ENCODE measurements at regions not wholly inside any gene's neighbourhood (a gene's known extent, or its start where the extent isn't known, plus 50 kb on each side); places are given as distances from the start of the nearest gene placed in this dataset.

- intact Hi-C loops (cut with DNase I, micrococcal nuclease), result no loop called here
- TF ChIP-seq, protein P1, sequence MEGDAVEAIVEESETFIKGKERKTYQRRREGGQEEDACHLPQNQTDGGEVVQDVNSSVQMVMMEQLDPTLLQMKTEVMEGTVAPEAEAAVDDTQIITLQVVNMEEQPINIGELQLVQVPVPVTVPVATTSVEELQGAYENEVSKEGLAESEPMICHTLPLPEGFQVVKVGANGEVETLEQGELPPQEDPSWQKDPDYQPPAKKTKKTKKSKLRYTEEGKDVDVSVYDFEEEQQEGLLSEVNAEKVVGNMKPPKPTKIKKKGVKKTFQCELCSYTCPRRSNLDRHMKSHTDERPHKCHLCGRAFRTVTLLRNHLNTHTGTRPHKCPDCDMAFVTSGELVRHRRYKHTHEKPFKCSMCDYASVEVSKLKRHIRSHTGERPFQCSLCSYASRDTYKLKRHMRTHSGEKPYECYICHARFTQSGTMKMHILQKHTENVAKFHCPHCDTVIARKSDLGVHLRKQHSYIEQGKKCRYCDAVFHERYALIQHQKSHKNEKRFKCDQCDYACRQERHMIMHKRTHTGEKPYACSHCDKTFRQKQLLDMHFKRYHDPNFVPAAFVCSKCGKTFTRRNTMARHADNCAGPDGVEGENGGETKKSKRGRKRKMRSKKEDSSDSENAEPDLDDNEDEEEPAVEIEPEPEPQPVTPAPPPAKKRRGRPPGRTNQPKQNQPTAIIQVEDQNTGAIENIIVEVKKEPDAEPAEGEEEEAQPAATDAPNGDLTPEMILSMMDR (IDR thresholded peaks at IDR 0.05), result no peak
- peaks cover 3% of the 10 kb centered on the region for H3K9me3 ChIP-seq
- DNase-seq (no peak), ATAC-seq (no peak)
- H3K4me1 ChIP-seq (ENCODE audit: low read depth), result no peaks in the 10 kb centered on the region
- no peaks in the 10 kb centered on the region for H3K36me3 ChIP-seq (ENCODE audit: low read depth)
- H3K4me3 ChIP-seq, result no peak overlapping the region
Observed at GRCh38 chr2:78109272-78109671, 587.1 kb upstream of the LRRTM4 start.

DNA sequence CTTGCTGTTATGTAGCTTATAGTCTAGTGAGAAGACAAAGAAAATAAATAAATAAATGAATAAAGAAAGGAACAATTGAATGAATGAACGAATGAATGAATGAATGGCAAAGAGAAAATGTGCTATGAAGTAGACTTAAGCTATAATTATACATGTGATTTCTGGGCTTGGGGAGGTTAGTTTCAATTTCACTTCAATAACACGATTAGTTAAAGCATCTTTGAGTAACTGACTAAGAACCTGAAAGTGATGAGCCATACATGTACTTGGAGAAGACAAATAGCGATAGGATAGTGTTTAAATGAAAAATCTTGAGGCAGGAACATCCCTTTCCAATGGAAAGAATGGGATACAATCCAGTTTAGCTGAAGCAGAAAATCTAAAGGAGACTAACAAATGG lies 593.1 kb upstream of the LRRTM4 start:
- ATAC-seq (no peak), DNase-seq (no peak)
- intact Hi-C loops (cut with DNase I, micrococcal nuclease), result no loop called here
- H3K36me3 ChIP-seq (ENCODE audit: low read depth), result no peaks in the 10 kb centered on the region
- TF ChIP-seq, protein P1 (IDR thresholded peaks at IDR 0.05), result no peak
- no peak overlapping the region for H3K4me3 ChIP-seq
- H3K9me3 ChIP-seq, result no peaks in the 10 kb centered on the region
- no peaks in the 10 kb centered on the region for H3K4me1 ChIP-seq (ENCODE audit: low read depth)

DNA sequence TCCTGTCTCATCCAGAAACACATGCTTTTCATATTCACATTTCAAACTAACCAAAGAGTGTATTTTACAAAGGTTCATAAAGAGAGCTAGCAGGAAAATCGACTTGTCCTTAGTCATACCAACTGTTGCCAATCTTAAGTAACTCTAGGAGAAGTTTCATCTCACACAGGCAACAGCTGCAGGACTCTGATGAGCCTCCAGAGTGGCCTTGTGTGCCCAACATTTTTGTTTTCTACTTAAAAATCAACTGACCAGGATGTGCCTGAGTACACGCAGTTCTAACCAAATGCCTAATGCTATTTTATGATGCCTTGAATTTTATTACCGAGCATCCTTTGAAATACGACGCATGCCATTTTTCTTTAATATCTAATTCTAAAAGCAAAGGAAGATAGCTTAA lies 595.9 kb upstream of the LRRTM4 start:
- no peak overlapping the region for H3K4me3 ChIP-seq
- ATAC-seq (no peak), DNase-seq (no peak)
- intact Hi-C loops (cut with DNase I, micrococcal nuclease), result no loop called here
- TF ChIP-seq, protein P1 (IDR thresholded peaks at IDR 0.05), result no peak
- H3K9me3 ChIP-seq, result no peaks in the 10 kb centered on the region
- no peaks in the 10 kb centered on the region for H3K36me3 ChIP-seq (ENCODE audit: low read depth)
- no peaks in the 10 kb centered on the region for H3K4me1 ChIP-seq (ENCODE audit: low read depth)

GRCh38 chr2:78120275-78120674 lies 598.1 kb upstream of the LRRTM4 start:
- no peaks in the 10 kb centered on the region for H3K36me3 ChIP-seq (ENCODE audit: low read depth)
- intact Hi-C loops (cut with DNase I, micrococcal nuclease), result no loop called here
- TF ChIP-seq, protein P1 (IDR thresholded peaks at IDR 0.05), result no peak
- no peaks in the 10 kb centered on the region for H3K9me3 ChIP-seq
- H3K4me3 ChIP-seq, result no peak overlapping the region
- no peaks in the 10 kb centered on the region for H3K4me1 ChIP-seq (ENCODE audit: low read depth)
- DNase-seq (no peak), ATAC-seq (no peak)

GRCh38 chr2:78125042-78125441 lies 602.9 kb upstream of the LRRTM4 start:
- DNase-seq, result no peak
- Histone ChIP-seq H3K9me3 (no peaks in the 10 kb centered on the region), H3K36me3 (ENCODE audit: low read depth) (no peaks in the 10 kb centered on the region), H3K4me1 (ENCODE audit: low read depth) (no peaks in the 10 kb centered on the region), H3K4me3 (no peak overlapping the region)
- ATAC-seq, result no peak
- intact Hi-C loops (cut with DNase I, micrococcal nuclease), result no loop called here
- TF ChIP-seq, protein P1 (IDR thresholded peaks at IDR 0.05), result no peak

GRCh38 chr2:78127424-78127823 lies 605.2 kb upstream of the LRRTM4 start:
- Histone ChIP-seq H3K4me3 (no peak overlapping the region), H3K4me1 (ENCODE audit: low read depth) (no peaks in the 10 kb centered on the region), H3K36me3 (ENCODE audit: low read depth) (no peaks in the 10 kb centered on the region), H3K9me3 (no peaks in the 10 kb centered on the region)
- TF ChIP-seq, protein P1 (IDR thresholded peaks at IDR 0.05), result no peak
- ATAC-seq (no peak), DNase-seq (no peak)
- intact Hi-C loops (cut with DNase I, micrococcal nuclease), result no loop called here
